ENCODE measurements at regions not wholly inside any gene's neighbourhood (a gene's known extent, or its start where the extent isn't known, plus 50 kb on each side); places are given as distances from the start of the nearest gene placed in this dataset.

DNA sequence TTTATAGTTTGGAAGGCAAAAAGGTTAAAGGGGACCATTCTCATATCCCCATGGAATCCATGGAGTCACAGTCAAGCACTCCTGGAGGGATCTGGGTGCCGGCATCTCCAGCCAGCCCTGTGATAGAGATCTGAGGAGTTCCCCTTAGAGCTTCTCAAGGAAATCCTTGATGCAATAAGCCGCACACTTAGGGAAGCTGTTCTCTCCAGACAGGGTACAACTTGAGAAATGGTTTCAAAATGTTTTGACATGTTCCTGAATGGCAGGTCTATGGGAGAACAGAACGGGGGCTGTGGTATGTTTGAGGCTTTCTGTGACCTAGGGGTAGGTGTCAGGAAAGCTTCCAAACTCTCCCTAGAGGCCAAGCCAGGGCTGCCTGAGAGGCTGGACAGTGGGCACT, 292.9 kb downstream of the TLE3 start:
- TF ChIP-seq TAF1 (IDR thresholded peaks at IDR 0.05; ENCODE audit: low read depth) = no peak
- TF ChIP-seq NFIC (IDR thresholded peaks at IDR 0.05) = no peak
- no peak for TF ChIP-seq YY1 (IDR thresholded peaks at IDR 0.05; ENCODE audit: low read depth)
- TF ChIP-seq FOXM1 (IDR thresholded peaks at IDR 0.05; ENCODE audit: borderline replicate concordance, low read depth) = no peak

Data from Ishikawa (cell line).